GM11168 (cell line): ENCODE measurements at regions not wholly inside any gene's neighbourhood (a gene's known extent, or its start where the extent isn't known, plus 50 kb on each side); places are given as distances from the start of the nearest gene placed in this dataset.

Source experiments
- in situ Hi-C: fragments of 300-500 bp; cut with MboI; formaldehyde crosslinking; loops from one replicate; pipeline ENCODE4 v1.12.0; 2022; ENCODE audit warnings: low sequenced_read_pairs; ENCODE audit not compliant: unreplicated experiment

- in situ Hi-C loops, result no loop called here
Observed at GRCh38 chr10:2926918-2927660, 140.3 kb upstream of the PFKP start.

- in situ Hi-C loops, result no loop called here
Observed at GRCh38 chr10:2925631-2926030, 141.7 kb upstream of the PFKP start.

GRCh38 chr10:2924431-2924830 is 142.9 kb upstream of the PFKP start:
- in situ Hi-C loops, result no loop called here

GRCh38 chr10:2921956-2922680 is 145.2 kb upstream of the PFKP start:
- in situ Hi-C loops, result no loop called here

GRCh38 chr10:2920637-2921036 is 146.7 kb upstream of the PFKP start:
- in situ Hi-C loops, result no loop called here

- in situ Hi-C loops, result no loop called here
Observed at GRCh38 chr10:2920168-2920567, 147.2 kb upstream of the PFKP start.

- in situ Hi-C loops, result no loop called here
Observed at GRCh38 chr10:2919016-2919415, 148.3 kb upstream of the PFKP start.

GRCh38 chr10:2918489-2918888 is 148.9 kb upstream of the PFKP start:
- in situ Hi-C loops, result no loop called here

GRCh38 chr10:2917926-2918325 is 149.4 kb upstream of the PFKP start:
- in situ Hi-C loops, result no loop called here

- in situ Hi-C loops, result no loop called here
Observed at GRCh38 chr10:2915412-2915811, 151.9 kb upstream of the PFKP start.

GRCh38 chr10:2914741-2915140 is 152.6 kb upstream of the PFKP start:
- in situ Hi-C loops, result no loop called here

- in situ Hi-C loops, result no loop called here
Observed at GRCh38 chr10:2913474-2913873, 153.9 kb upstream of the PFKP start.

- in situ Hi-C loops, result no loop called here
Observed at GRCh38 chr10:2910656-2911055, 156.7 kb upstream of the PFKP start.

GRCh38 chr10:2909921-2910320 is 157.4 kb upstream of the PFKP start:
- in situ Hi-C loops, result no loop called here

GRCh38 chr10:2908851-2909630 is 158.3 kb upstream of the PFKP start:
- in situ Hi-C loops, result no loop called here

GRCh38 chr10:2906974-2907373 is 160.4 kb upstream of the PFKP start:
- in situ Hi-C loops, result no loop called here

- in situ Hi-C loops, result no loop called here
Observed at GRCh38 chr10:2905851-2906250, 161.5 kb upstream of the PFKP start.

- in situ Hi-C loops, result no loop called here
Observed at GRCh38 chr10:2900530-2900929, 166.8 kb upstream of the PFKP start.

- in situ Hi-C loops, result no loop called here
Observed at GRCh38 chr10:2899246-2899951, 167.9 kb upstream of the PFKP start.

- in situ Hi-C loops, result no loop called here
Observed at GRCh38 chr10:2898509-2898860, 168.9 kb upstream of the PFKP start.
